PFSK-1 (cell line): ENCODE measurements at regions not wholly inside any gene's neighbourhood (a gene's known extent, or its start where the extent isn't known, plus 50 kb on each side); places are given as distances from the start of the nearest gene placed in this dataset.

ENCODE experiments used
- FOXP2 ChIP-seq: optimal IDR thresholded peaks from 2 replicates; pipeline ENCODE3; 2011; ENCODE audit warnings: borderline replicate concordance, control low read depth, inconsistent platforms; ENCODE audit not compliant: insufficient read depth; ENCODE audit errors: extremely low read length, extremely low read depth
- POLR2AphosphoS5 ChIP-seq: IDR thresholded peaks from 2 replicates; pipeline ENCODE4 v1.6.1; 2012; ENCODE audit warnings: low read depth, mild to moderate bottlenecking, control low read depth, low read length, moderate library complexity
- SIN3A ChIP-seq: IDR thresholded peaks from 2 replicates; pipeline ENCODE4 v1.6.1; 2012; ENCODE audit warnings: mild to moderate bottlenecking, low read length, moderate library complexity, borderline replicate concordance; ENCODE audit not compliant: insufficient read depth
- TAF1 ChIP-seq: IDR thresholded peaks from 2 replicates; pipeline ENCODE4 v1.6.1; 2012; ENCODE audit warnings: low read length, control low read depth, borderline replicate concordance; ENCODE audit not compliant: insufficient read depth
- TF ChIP-seq, protein P1 (sequence below), 2 experiments: IDR thresholded peaks; 2 replicates each; pipeline versions ENCODE4 v1.6.1 to v1.8.0; 2011 to 2012; ENCODE audit warnings: low read depth in 2 of 2, low read length in 2 of 2, control low read depth in 1 of 2, inconsistent platforms in 1 of 2, mild to moderate bottlenecking in 1 of 2, moderate library complexity in 1 of 2; ENCODE audit not compliant: insufficient read depth in 1 of 2

DNA sequence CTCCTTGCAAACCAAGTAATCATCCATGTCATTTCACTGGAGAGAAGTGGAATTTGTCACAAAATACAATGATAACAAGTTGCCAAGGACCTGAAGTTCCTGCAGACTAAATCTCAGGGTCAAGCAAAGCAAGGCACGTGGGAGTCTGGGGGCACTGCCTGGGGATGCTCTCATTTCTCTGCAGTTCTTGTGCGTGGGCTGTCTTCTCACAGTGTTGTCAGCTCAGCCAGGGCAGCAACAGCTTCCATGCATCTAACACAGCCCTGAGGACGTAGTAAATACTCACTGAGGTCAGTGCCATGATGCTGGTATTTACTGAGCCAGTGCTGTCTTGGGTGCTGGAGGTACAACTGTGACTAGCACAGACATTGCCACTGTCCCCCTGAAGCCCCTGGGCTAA is 62.9 kb upstream of the CMKLR1 start:
- TF ChIP-seq SIN3A (no peak), FOXP2 (no peak), TAF1 (no peak), POLR2AphosphoS5 (no peak)
- TF ChIP-seq, protein P1, sequence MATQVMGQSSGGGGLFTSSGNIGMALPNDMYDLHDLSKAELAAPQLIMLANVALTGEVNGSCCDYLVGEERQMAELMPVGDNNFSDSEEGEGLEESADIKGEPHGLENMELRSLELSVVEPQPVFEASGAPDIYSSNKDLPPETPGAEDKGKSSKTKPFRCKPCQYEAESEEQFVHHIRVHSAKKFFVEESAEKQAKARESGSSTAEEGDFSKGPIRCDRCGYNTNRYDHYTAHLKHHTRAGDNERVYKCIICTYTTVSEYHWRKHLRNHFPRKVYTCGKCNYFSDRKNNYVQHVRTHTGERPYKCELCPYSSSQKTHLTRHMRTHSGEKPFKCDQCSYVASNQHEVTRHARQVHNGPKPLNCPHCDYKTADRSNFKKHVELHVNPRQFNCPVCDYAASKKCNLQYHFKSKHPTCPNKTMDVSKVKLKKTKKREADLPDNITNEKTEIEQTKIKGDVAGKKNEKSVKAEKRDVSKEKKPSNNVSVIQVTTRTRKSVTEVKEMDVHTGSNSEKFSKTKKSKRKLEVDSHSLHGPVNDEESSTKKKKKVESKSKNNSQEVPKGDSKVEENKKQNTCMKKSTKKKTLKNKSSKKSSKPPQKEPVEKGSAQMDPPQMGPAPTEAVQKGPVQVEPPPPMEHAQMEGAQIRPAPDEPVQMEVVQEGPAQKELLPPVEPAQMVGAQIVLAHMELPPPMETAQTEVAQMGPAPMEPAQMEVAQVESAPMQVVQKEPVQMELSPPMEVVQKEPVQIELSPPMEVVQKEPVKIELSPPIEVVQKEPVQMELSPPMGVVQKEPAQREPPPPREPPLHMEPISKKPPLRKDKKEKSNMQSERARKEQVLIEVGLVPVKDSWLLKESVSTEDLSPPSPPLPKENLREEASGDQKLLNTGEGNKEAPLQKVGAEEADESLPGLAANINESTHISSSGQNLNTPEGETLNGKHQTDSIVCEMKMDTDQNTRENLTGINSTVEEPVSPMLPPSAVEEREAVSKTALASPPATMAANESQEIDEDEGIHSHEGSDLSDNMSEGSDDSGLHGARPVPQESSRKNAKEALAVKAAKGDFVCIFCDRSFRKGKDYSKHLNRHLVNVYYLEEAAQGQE (IDR thresholded peaks at IDR 0.05; ENCODE audit: insufficient read depth in 1 of 2, low read depth in 2 of 2, low read length in 2 of 2): no peak

DNA sequence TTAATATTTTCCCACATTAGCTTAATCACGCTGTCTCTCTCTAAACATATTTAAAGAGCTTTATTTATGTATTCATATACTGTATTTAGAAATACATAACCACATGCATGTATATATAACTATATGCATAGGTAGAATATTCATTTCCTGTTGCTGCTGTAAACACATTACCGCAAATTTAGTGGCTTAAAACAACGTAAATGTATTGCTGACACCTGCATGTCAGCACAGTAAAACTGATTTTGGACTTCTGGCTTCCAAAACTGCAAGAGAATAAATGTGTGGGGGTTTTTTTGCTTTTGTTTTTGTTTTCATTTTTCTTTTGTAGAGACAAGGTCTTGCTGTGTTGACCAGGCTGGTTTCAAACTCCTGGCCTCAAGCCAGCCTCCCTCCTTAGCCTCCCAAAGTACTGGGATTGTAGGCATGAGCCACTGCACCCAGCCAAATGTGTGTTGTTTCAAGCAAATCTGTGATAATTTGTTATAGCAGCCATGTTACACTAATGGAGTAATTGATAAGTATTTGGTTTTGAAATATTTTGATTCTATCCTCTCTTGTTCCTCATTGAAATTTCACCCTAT is 61.9 kb upstream of the CMKLR1 start:
- TF ChIP-seq POLR2AphosphoS5 (no peak), SIN3A (no peak), TAF1 (no peak), FOXP2 (no peak)
- TF ChIP-seq, protein P1 (IDR thresholded peaks at IDR 0.05; ENCODE audit: insufficient read depth in 1 of 2, low read depth in 2 of 2, low read length in 2 of 2): no peak

DNA sequence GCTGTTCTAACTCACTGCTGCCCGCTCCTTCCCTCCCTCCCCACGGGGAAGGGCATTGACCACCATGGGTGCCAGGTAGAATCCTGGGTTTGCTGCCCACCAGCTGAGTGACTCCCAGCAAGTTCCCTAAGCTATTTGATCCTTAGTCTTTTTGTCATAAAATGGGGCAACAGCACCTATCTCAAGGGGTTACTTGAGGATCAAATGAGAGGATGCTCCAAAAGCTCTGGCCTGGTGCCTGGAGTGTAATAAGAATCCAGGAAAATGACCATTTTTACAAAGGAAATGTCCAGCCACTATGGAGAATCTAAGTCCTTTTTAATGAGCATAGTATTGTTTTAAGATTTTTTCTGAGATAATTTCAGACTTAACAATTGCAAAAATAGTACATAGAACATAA is 61.4 kb upstream of the CMKLR1 start:
- TF ChIP-seq TAF1 (no peak), POLR2AphosphoS5 (no peak), FOXP2 (no peak), SIN3A (no peak)
- TF ChIP-seq, protein P1 (IDR thresholded peaks at IDR 0.05; ENCODE audit: insufficient read depth in 1 of 2, low read depth in 2 of 2, low read length in 2 of 2): no peak

DNA sequence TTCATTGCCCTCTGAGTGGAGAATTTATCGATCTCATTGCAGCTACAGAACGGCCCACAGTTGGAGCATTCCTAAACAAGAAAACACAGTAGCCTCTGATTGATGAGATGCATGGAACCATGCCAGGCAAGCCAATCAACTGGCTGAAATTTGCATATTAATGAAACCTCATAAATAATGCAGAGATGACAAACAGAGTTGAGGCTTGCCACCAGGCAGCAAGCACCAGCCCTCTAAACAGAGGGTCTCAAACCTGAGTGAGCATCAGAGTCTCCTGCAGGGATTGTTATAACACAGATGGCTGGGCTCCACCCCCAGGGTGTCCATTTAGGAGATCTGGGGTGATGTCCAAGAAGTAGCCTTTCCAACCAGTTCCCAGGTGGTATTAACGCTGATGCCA is 60.9 kb upstream of the CMKLR1 start:
- no peak for TF ChIP-seq POLR2AphosphoS5
- TF ChIP-seq FOXP2: no peak
- TF ChIP-seq SIN3A: no peak

DNA sequence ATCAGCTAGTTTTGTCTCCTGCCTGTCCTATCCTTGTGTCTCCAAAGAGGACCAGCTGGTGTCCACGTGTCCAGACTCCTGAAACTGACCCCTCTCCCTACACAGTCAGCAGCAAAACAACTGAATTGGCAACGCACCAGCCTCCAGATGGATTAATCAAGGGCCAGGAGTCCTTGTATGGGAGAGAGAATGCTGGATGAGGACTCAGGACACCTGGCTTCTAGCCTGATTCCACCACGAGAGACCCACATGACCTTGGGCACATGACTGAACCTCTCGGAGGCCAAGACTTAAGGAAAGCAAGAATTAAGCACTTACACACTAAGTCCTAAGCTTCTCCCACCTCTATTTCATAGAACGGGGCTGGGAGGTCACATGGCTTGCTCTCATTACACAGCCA is 60.4 kb upstream of the CMKLR1 start:
- TF ChIP-seq, protein P1 (IDR thresholded peaks at IDR 0.05; ENCODE audit: insufficient read depth in 1 of 2, low read depth in 2 of 2, low read length in 2 of 2): no peak
- TF ChIP-seq FOXP2 (no peak), SIN3A (no peak), TAF1 (no peak), POLR2AphosphoS5 (no peak)
